ENCODE measurements at regions not wholly inside any gene's neighbourhood (a gene's known extent, or its start where the extent isn't known, plus 50 kb on each side); places are given as distances from the start of the nearest gene placed in this dataset.
A peak's percentile ranks its signal among the peaks of the same experiment; 100 is the strongest.
"Not testable (repeated sequence)": the region's sequence is repeated elsewhere in the genome, so short reads cannot be mapped to it uniquely, and the experiment has no call there.

GRCh38 chr1:143831479-143832378, 140.1 kb downstream of the FAM72C start:
- not testable (repeated sequence) for H3K4me2 ChIP-seq, H3K36me3 ChIP-seq

GRCh38 chr1:143826162-143826561, 145.6 kb downstream of the FAM72C start:
- not testable (repeated sequence) for H3K9me3 ChIP-seq (replicated peaks in 1 of 11); H3K36me3 ChIP-seq; H3K4me1 ChIP-seq; H3K4me3 ChIP-seq; H4K20me1 ChIP-seq; H3K4me2 ChIP-seq; H3K9ac ChIP-seq; H3K27me3 ChIP-seq
- 0 out of 22 replicates have a peak overlapping the region, but pooled peaks of 1 of the 11 experiments have one; percentile 42 for H3K27ac ChIP-seq

More at GRCh38 chr1:143831479-143832378, 140.1 kb downstream of the FAM72C start:
- H3K4me3 ChIP-seq; H3K27me3 ChIP-seq; H3K9me3 ChIP-seq (replicated peaks in 1 of 11); H3K9ac ChIP-seq; H3K27ac ChIP-seq; H3K4me1 ChIP-seq; H4K20me1 ChIP-seq: not testable (repeated sequence)

- H3K9me3 ChIP-seq (replicated peaks in 1 of 11); H3K27ac ChIP-seq; H3K4me2 ChIP-seq; H4K20me1 ChIP-seq; H3K27me3 ChIP-seq; H3K4me3 ChIP-seq; H3K4me1 ChIP-seq; H3K36me3 ChIP-seq; H3K9ac ChIP-seq: not testable (repeated sequence)
These were observed 147.5 kb downstream of the FAM72C start for GRCh38 chr1:143824266-143824665.

GRCh38 chr1:143820058-143820457, 151.7 kb downstream of the FAM72C start:
- H3K36me3 ChIP-seq; H3K9ac ChIP-seq; H3K27me3 ChIP-seq; H3K9me3 ChIP-seq (replicated peaks in 1 of 11); H3K4me2 ChIP-seq; H3K4me1 ChIP-seq; H3K4me3 ChIP-seq; H4K20me1 ChIP-seq; H3K27ac ChIP-seq: not testable (repeated sequence)

GRCh38 chr1:143816369-143816768, 155.4 kb downstream of the FAM72C start:
- H3K9me3 ChIP-seq (replicated peaks in 1 of 11); H3K27ac ChIP-seq: not testable (repeated sequence)

GRCh38 chr1:143805374-143805773, 166.4 kb downstream of the FAM72C start:
- not testable (repeated sequence) for H3K27me3 ChIP-seq; H3K9ac ChIP-seq; H3K9me3 ChIP-seq (replicated peaks in 1 of 11); H4K20me1 ChIP-seq; H3K36me3 ChIP-seq; H3K4me2 ChIP-seq; H3K27ac ChIP-seq; H3K4me3 ChIP-seq; H3K4me1 ChIP-seq

More at GRCh38 chr1:143816369-143816768, 155.4 kb downstream of the FAM72C start:
- not testable (repeated sequence) for H4K20me1 ChIP-seq, H3K9ac ChIP-seq, H3K36me3 ChIP-seq, H3K4me2 ChIP-seq, H3K4me3 ChIP-seq, H3K27me3 ChIP-seq, H3K4me1 ChIP-seq

- not testable (repeated sequence) for H4K20me1 ChIP-seq; H3K27me3 ChIP-seq; H3K4me1 ChIP-seq; H3K9me3 ChIP-seq (replicated peaks in 1 of 11); H3K36me3 ChIP-seq
- peak overlapping the region in 3 of 11 experiments; percentile 22 to 57 (median 39); a peak in 3 of 22 replicates for H3K27ac ChIP-seq
- H3K4me3 ChIP-seq = peak overlapping the region in 8 of 10 experiments; percentile 50 to 69 (median 64); a peak in 13 of 20 replicates
- H3K9ac ChIP-seq = peak overlapping the region in 4 of 11 experiments; percentile 29 to 75 (median 60); a peak in 6 of 22 replicates
- H3K4me2 ChIP-seq = peak overlapping the region in 7 of 11 experiments; percentile 40 to 69 (median 44); a peak in 8 of 22 replicates
These were observed 167.0 kb downstream of the FAM72C start for GRCh38 chr1:143804707-143805356.

GRCh38 chr1:143803927-143804411, 167.8 kb downstream of the FAM72C start:
- Histone ChIP-seq H3K27ac (peak overlapping the region in 7 of 11 experiments; percentile 40 to 69 (median 55); a peak in 14 of 22 replicates), H3K9ac (peak overlapping the region; percentile 58 to 75 (median 67); a peak in 20 of 22 replicates), H3K4me3 (peak overlapping the region; percentile 33 to 72 (median 64); a peak in 19 of 20 replicates), H3K4me2 (peak overlapping the region; percentile 65 to 82 (median 74))
- not testable (repeated sequence) for H3K27me3 ChIP-seq; H4K20me1 ChIP-seq; H3K4me1 ChIP-seq; H3K9me3 ChIP-seq (replicated peaks in 1 of 11); H3K36me3 ChIP-seq

- H3K4me1 ChIP-seq; H3K9me3 ChIP-seq (replicated peaks in 1 of 11); H3K4me3 ChIP-seq; H3K36me3 ChIP-seq; H3K27me3 ChIP-seq; H3K27ac ChIP-seq; H4K20me1 ChIP-seq; H3K9ac ChIP-seq; H3K4me2 ChIP-seq: not testable (repeated sequence)
These were observed 168.7 kb downstream of the FAM72C start for GRCh38 chr1:143803095-143803494.

GRCh38 chr1:143799568-143800187, 172.1 kb downstream of the FAM72C start:
- not testable (repeated sequence) for H3K9me3 ChIP-seq (replicated peaks in 1 of 11); H4K20me1 ChIP-seq; H3K9ac ChIP-seq; H3K27me3 ChIP-seq; H3K4me3 ChIP-seq; H3K4me1 ChIP-seq; H3K4me2 ChIP-seq; H3K27ac ChIP-seq; H3K36me3 ChIP-seq

- not testable (repeated sequence) for H3K36me3 ChIP-seq; H3K9ac ChIP-seq; H3K27ac ChIP-seq; H3K4me1 ChIP-seq; H3K9me3 ChIP-seq (replicated peaks in 1 of 11); H3K27me3 ChIP-seq; H3K4me3 ChIP-seq; H3K4me2 ChIP-seq; H4K20me1 ChIP-seq
These were observed 175.4 kb downstream of the FAM72C start for GRCh38 chr1:143796369-143796768.

- not testable (repeated sequence) for H3K27me3 ChIP-seq; H3K4me3 ChIP-seq; H3K9me3 ChIP-seq (replicated peaks in 1 of 11); H3K4me1 ChIP-seq; H3K27ac ChIP-seq; H4K20me1 ChIP-seq; H3K4me2 ChIP-seq; H3K36me3 ChIP-seq; H3K9ac ChIP-seq
These were observed 179.5 kb downstream of the FAM72C start for GRCh38 chr1:143792047-143792937.

GRCh38 chr1:143786381-143786780, 185.4 kb downstream of the FAM72C start:
- not testable (repeated sequence) for H3K9ac ChIP-seq; H3K4me1 ChIP-seq; H3K9me3 ChIP-seq (replicated peaks in 1 of 11); H3K36me3 ChIP-seq; H3K27me3 ChIP-seq; H4K20me1 ChIP-seq; H3K27ac ChIP-seq; H3K4me3 ChIP-seq; H3K4me2 ChIP-seq
